COLO668 (cell line): ENCODE measurements at regions not wholly inside any gene's neighbourhood (a gene's known extent, or its start where the extent isn't known, plus 50 kb on each side); places are given as distances from the start of the nearest gene placed in this dataset.

ENCODE experiments used
- DNase-seq: peaks from one replicate; lab custom pipeline; 2025; ENCODE audit not compliant: unreplicated experiment; lab: John Stamatoyannopoulos, UW

- no peak for DNase-seq
Observed at GRCh38 chr17:68812876-68813584, 142.2 kb downstream of the ABCA8 start.

GRCh38 chr17:68809148-68809547 is 146.0 kb downstream of the ABCA8 start:
- no peak for DNase-seq

- DNase-seq = no peak
Observed at GRCh38 chr17:68807998-68808772, 147.0 kb downstream of the ABCA8 start.

DNA sequence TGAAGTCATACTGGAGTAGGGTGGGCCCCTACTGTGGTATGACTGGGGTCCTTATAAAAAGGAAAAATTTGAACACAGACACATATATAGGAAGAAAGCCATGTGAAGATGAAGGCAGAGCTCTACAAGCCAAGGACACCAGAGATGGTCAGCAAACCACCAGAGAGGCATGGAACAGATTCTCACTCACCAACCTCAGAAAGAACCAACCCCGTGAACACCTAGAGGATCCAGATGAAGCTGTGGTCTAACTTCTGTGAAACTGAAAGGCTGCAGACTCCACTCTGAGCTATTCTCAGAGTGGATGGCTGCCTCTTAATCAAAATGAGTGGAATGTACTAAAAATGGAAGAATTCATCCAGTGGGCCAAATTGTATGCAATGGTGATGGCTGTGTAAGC is 149.6 kb downstream of the ABCA8 start:
- DNase-seq = no peak

DNA sequence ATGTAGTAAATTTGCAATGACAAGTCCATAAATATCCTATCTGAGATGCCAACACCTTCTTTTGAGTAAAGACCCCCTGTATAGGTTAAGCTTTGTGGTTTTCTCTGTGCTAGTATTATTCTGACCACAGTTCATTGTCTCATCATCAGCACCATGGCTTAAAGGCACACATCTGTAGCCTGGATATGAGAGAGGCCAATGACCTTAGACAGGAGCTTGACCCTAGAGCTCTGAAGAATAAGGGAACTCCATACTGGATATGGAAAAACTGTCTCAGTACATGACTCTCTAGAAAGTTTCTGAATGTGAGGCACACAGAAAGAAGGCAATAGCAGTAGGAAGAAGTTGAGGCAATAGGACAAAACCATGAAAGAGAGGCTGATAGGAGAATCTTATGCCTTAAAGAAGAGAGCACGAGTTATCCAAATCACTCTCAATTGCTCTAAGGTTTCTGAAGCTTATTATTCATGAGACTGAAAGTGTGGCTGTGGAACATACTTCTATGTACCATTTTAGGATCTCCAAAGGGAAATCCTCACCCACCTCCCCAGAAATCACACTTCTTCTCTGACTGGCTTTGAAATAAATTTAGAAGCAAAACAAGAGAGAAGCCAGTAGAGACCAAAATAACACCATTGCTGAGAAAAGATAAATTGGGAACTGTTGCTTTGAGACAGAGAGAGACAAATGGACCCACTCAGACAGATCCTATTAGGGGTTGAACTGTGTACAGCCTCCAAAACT is 150.2 kb downstream of the ABCA8 start:
- no peak for DNase-seq

DNA sequence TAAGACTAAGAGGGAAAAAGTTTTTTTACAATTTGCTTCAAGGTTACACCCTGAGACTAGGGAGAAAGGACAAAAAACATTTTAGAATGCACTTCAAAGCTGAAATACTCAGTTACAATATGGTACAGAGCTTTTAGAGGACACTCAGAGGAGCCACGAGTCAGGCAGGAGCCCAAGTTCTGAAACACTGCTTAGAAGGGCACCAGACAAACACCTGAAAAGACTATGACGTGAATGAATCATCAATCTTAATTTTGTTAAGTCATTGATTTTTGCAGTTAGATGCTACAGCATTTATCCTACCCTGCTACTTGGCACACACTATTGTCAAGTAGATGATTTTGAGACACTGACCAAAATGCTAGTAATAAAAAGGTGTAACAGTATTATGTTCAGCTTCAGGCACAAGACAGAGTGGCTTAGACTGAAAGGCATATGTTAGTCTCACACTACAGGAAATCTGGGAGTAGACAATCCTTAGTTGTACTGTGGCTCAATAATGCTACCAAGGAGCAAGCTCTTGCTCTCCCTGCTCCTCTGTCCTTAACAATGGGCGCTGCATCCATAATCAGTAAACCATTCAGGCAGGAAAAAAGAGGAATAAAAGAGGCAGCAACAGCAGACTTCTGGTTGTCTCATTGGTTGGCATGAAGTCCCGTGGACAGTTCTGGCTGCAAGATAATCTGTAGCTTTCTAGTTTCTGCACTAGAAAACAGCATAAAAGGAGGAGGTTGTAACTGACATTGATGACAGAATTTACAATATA is 151.8 kb downstream of the ABCA8 start:
- no peak for DNase-seq

GRCh38 chr17:68801335-68802247 is 153.6 kb downstream of the ABCA8 start:
- DNase-seq = no peak

DNA sequence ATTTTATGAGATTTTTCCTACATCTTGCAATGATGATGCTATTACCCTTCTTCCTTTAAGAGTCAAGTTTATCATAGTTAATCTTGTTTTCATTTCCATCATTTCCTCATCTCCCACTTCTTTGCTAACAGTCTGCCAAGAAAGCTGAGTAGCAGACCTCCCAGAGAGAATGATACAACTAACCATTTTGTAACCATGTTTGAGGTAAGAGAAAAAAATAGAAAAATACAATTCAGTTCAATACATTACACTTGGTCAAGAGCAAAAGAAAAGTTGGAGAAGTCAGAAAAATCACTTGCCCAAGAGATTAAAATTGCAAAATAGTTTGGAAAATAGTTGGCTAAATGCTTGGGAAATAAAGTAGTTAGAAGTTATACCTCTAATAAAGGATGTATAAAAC is 154.4 kb downstream of the ABCA8 start:
- no peak for DNase-seq

DNA sequence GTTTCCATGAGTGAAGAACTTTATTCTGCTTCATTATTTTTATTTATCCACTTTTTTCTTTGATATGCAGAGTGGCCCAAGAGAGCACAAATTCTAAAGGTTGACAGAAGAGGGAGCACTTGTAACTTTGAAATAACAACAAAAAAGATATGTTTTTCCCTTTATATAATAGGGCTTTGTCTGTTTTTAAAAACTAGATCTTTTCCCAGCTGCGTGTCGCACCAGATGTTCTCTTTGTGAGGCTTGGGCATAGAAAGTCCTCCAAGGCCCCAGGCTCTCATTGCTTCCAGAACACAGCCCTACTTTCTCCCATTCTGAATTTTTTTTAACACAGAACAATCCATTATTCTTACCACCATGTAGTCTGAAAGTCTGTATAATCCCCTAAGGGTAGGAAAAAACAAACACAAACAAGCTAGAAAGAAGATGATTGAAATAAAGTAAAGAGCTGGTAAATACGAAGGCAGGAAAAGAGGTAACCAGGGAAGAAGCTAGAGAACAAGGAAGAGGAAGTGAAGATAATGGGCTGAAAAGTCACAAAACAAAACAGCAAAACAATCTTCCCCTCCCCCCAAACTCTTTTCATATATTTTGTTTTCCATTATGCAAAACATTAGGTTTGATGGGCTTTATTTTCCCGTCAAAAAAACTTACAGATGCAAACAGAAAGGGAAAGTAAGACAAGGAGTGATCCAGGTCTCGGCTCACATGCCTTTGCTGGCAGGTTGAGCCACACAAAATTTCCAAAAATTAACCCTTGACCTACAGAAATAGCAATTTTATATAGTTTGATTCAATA is 160.4 kb downstream of the ABCA8 start:
- DNase-seq = no peak

DNA sequence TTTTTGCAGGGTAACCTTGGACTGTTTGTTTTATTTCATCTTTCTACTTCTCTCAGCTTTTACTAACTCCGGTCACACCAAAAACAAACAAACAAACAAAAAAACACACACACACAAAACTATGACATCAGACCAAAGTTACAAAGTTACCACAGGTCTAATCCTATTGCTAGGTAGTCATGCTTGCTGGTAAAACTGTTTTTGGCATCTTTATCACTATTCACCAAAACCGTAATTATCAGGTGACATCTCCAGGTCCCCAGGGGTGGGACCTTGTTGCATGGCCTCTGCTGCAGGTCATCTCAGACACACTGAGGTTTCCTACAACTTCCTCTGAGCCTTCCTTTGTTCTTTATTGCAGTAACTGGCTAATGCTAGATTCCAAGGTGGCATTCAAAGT is 162.3 kb downstream of the ABCA8 start:
- DNase-seq = no peak

DNA sequence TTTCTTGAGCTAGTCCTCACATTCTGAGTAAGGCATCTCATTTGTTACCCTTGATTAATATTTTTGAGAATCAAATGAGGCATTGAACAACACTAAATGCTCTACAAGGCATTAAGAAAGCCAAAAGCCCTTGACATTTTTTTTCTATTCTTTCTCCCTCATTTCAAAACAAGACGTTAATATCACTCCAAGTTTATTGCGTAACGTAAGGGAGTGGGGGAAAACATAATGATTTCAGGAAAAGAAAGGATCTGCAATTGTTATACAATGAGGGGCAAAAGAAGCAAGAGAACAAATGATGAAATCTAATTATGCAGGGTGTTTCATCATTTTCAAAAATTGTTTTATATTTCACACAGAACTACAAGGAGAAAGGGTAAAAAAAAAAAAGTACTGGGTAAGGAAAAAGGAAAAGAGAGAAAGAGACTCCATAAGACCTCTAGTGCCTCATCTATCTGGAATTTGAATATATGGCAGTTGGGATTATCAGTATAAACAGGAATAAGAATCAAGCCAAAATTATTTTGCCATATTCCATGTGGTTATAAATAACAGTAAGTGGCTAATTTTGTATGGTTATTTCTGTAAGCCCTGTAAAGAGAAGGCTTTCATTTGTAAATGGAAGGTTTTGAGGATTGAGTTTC is 163.0 kb downstream of the ABCA8 start:
- DNase-seq = no peak

GRCh38 chr17:68790931-68791330 is 164.3 kb downstream of the ABCA8 start:
- no peak for DNase-seq

GRCh38 chr17:68790492-68790891 is 164.7 kb downstream of the ABCA8 start:
- DNase-seq = no peak

DNA sequence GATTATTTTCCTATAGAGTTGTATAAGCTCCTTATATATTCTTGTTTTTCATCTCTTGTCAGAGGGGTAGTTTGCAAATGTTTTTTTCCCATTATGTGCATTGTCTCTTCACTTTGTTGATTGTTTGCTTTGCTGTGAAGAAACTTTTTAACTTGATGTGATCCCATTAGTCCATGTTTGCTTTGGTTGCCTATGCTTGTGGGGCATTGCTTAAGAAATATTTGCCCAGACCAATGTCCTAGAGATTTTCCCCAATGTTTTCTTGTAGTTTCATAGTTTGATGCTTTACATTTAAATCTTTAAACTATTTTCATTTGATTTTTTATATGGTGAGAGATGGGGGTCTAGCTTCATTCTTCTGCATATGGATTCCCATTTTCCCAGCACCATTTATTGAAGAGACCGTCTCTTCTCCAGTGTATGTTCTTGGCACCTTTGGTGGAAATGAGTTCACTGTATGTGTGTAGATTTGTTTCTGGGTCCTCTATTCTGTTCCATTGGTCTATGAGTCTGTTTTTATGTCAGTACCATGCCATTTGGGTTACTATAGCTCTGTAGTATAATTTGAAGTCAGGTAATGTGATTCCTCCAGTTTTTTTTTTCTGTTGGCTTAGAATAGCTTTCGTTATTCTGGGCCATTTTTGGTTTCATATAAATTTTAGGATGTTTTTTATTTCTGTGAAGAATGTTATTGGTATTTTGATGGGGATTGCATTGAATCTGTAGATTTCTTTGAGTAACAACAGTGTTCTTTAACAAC is 165.8 kb downstream of the ABCA8 start:
- DNase-seq = no peak

DNA sequence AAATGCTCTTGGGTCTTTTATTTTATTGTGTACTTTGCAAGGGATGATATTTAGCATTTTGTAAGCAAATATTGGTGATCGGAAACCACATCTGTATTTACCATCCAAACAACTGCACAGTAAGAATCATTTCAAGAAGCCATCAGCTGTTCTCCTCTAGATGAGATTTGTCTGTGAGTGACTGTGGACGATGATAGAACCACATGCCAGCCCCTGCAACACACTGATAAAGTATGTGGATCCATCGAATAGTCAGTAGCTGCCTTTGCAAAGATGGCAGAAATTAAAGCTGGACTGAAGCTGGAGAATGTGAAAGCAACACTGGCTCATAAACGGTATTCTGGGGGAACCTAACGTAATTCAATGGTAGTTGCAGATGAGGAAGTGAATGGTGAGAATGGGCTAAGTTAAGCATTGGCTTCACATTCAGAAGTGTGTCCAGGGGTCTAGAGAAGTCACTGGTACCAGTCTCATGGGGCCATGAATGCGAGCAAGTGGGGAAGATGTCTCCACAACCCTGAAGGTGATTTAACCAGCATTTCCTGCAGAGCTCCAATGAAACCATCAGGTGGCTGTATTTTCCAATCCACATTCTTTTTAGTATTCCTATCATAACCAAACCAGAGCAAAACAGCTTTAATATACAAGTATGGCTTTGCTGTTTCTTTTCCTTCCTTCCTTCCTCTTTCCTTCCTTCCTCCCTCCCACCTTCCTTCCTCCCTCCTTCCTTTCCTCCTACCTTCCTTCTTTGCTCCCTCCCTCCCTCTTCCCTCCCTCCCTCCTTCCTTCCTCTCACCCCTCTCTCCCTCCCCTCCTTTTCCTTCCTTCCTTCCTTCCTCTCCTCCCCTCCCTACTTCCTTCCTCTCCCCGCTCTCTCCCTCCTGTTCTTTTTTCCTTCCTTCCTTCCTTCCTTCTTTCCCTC is 169.4 kb downstream of the ABCA8 start:
- DNase-seq = no peak

- DNase-seq = no peak
Observed at GRCh38 chr17:68784431-68784830, 170.8 kb downstream of the ABCA8 start.

DNA sequence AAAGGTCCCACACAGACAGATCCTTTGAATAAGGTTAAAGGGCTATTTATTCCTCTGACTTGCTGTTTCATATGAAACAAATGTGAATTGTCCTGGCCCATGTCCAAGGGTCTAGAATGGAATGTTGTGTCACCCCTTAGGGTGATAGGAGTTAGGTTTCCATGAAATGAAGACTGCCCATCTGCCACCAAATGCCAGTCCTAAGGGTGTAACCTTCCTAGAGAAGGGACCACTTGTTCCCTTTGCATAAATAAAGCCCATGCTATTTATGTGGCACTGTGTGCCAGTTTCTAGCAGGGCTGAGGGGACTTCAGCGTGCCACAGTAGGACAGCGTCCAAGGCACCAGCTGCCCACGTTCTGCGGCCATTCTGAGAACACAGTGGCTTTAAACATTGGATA is 171.3 kb downstream of the ABCA8 start:
- no peak for DNase-seq
